GM10266 (cell line): ENCODE measurements at regions not wholly inside any gene's neighbourhood (a gene's known extent, or its start where the extent isn't known, plus 50 kb on each side); places are given as distances from the start of the nearest gene placed in this dataset.

ENCODE experiments used
- DNase-seq: peaks from one replicate; pipeline ENCODE4 v3.0.0; 2012; ENCODE audit errors: extremely low spot score
- CTCF ChIP-seq: IDR thresholded peaks from 2 replicates; pipeline ENCODE4 v1.5.1; 2012; ENCODE audit warnings: mild to moderate bottlenecking, low read depth; ENCODE audit not compliant: control insufficient read depth, insufficient read depth; ENCODE audit errors: missing control alignments

GRCh38 chr11:127379686-127380085, 379.1 kb upstream of the KIRREL3 start:
- TF ChIP-seq CTCF: no peak
- no peak for DNase-seq

GRCh38 chr11:127376301-127376700, 375.7 kb upstream of the KIRREL3 start:
- no peak for TF ChIP-seq CTCF
- DNase-seq: no peak

- no peak for DNase-seq
- TF ChIP-seq CTCF: no peak
These were observed 368.8 kb upstream of the KIRREL3 start for GRCh38 chr11:127369356-127369755.

GRCh38 chr11:127362754-127363308, 362.3 kb upstream of the KIRREL3 start:
- TF ChIP-seq CTCF: no peak
- DNase-seq: no peak

- no peak for TF ChIP-seq CTCF
- DNase-seq: no peak
These were observed 357.6 kb upstream of the KIRREL3 start for GRCh38 chr11:127358160-127358559.

- no peak for TF ChIP-seq CTCF
- no peak for DNase-seq
These were observed 349.9 kb upstream of the KIRREL3 start for GRCh38 chr11:127350476-127350875.

GRCh38 chr11:127345819-127346459, 345.4 kb upstream of the KIRREL3 start:
- peak; percentile 52 for DNase-seq

More at GRCh38 chr11:127345819-127346459, 345.4 kb upstream of the KIRREL3 start:
- peak; percentile 67 for TF ChIP-seq CTCF
